ENCODE measurements at regions not wholly inside any gene's neighbourhood (a gene's known extent, or its start where the extent isn't known, plus 50 kb on each side); places are given as distances from the start of the nearest gene placed in this dataset.
"Not testable (repeated sequence)": the region's sequence is repeated elsewhere in the genome, so short reads cannot be mapped to it uniquely, and the experiment has no call there.

GRCh38 chr4:66556651-66557278 lies 886.5 kb upstream of the EPHA5 start:
- DNase-seq (ENCODE audit: extremely low spot score) = no peak
- H3K4me3 ChIP-seq = no peak overlapping the region
- 93% methylated on average over 10 of the region's 10 CpGs for WGBS
- intact Hi-C loops (cut with DNase I) = no loop called here
- no peak overlapping the region for H3K27ac ChIP-seq (replicated peaks in 1 of 4)
- H3K4me1 ChIP-seq = no peaks in the 10 kb centered on the region
- H3K9me3 ChIP-seq = peaks cover 0 to 7% (median 0%) of the 10 kb centered on the region in 4 donors
- TF ChIP-seq POLR2AphosphoS5 (IDR thresholded peaks at IDR 0.05) = no peak
- TF ChIP-seq POLR2A (IDR thresholded peaks at IDR 0.05; ENCODE audit: low read depth) = no peak
- no peak for TF ChIP-seq EP300 (IDR thresholded peaks at IDR 0.05)
- TF ChIP-seq, protein P1, sequence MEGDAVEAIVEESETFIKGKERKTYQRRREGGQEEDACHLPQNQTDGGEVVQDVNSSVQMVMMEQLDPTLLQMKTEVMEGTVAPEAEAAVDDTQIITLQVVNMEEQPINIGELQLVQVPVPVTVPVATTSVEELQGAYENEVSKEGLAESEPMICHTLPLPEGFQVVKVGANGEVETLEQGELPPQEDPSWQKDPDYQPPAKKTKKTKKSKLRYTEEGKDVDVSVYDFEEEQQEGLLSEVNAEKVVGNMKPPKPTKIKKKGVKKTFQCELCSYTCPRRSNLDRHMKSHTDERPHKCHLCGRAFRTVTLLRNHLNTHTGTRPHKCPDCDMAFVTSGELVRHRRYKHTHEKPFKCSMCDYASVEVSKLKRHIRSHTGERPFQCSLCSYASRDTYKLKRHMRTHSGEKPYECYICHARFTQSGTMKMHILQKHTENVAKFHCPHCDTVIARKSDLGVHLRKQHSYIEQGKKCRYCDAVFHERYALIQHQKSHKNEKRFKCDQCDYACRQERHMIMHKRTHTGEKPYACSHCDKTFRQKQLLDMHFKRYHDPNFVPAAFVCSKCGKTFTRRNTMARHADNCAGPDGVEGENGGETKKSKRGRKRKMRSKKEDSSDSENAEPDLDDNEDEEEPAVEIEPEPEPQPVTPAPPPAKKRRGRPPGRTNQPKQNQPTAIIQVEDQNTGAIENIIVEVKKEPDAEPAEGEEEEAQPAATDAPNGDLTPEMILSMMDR (IDR thresholded peaks at IDR 0.05) = no peak
- no peaks in the 10 kb centered on the region for H3K36me3 ChIP-seq
- no peaks in the 10 kb centered on the region for H3K27me3 ChIP-seq

GRCh38 chr4:66555301-66555700 lies 885.0 kb upstream of the EPHA5 start:
- Histone ChIP-seq H3K4me1 (no peaks in the 10 kb centered on the region), H3K4me3 (no peak overlapping the region), H3K27me3 (no peaks in the 10 kb centered on the region), H3K9me3 (peaks cover 0 to 8% (median 0%) of the 10 kb centered on the region in 4 donors), H3K27ac (replicated peaks in 1 of 4) (no peak overlapping the region), H3K36me3 (no peaks in the 10 kb centered on the region)
- intact Hi-C loops (cut with DNase I) = no loop called here
- 29% methylated on average over 2 of the region's 2 CpGs for WGBS
- DNase-seq (ENCODE audit: extremely low spot score) = no peak
- TF ChIP-seq POLR2AphosphoS5 (IDR thresholded peaks at IDR 0.05) (no peak), EP300 (IDR thresholded peaks at IDR 0.05) (no peak), POLR2A (IDR thresholded peaks at IDR 0.05; ENCODE audit: low read depth) (no peak)
- TF ChIP-seq, protein P1 (IDR thresholded peaks at IDR 0.05) = no peak

GRCh38 chr4:66554826-66555225 lies 884.5 kb upstream of the EPHA5 start:
- TF ChIP-seq, protein P1 (IDR thresholded peaks at IDR 0.05) = no peak
- TF ChIP-seq POLR2A (IDR thresholded peaks at IDR 0.05; ENCODE audit: low read depth) (no peak), EP300 (IDR thresholded peaks at IDR 0.05) (no peak), POLR2AphosphoS5 (IDR thresholded peaks at IDR 0.05) (no peak)
- Histone ChIP-seq H3K27ac (replicated peaks in 1 of 4) (no peak overlapping the region), H3K27me3 (no peaks in the 10 kb centered on the region), H3K4me1 (no peaks in the 10 kb centered on the region), H3K9me3 (peaks cover 0 to 8% (median 0%) of the 10 kb centered on the region in 4 donors), H3K36me3 (no peaks in the 10 kb centered on the region), H3K4me3 (no peak overlapping the region)
- no peak for DNase-seq (ENCODE audit: extremely low spot score)
- intact Hi-C loops (cut with DNase I) = no loop called here
- WGBS = 62% methylated on average over 2 of the region's 2 CpGs

GRCh38 chr4:66545301-66545700 lies 875.0 kb upstream of the EPHA5 start:
- H3K4me1 ChIP-seq; H3K4me3 ChIP-seq; intact Hi-C loops (cut with DNase I); H3K27me3 ChIP-seq; DNase-seq (ENCODE audit: extremely low spot score); H3K36me3 ChIP-seq; H3K9me3 ChIP-seq; H3K27ac ChIP-seq (replicated peaks in 1 of 4): not testable (repeated sequence)
- 91% methylated on average over 9 of the region's 11 CpGs for WGBS

DNA sequence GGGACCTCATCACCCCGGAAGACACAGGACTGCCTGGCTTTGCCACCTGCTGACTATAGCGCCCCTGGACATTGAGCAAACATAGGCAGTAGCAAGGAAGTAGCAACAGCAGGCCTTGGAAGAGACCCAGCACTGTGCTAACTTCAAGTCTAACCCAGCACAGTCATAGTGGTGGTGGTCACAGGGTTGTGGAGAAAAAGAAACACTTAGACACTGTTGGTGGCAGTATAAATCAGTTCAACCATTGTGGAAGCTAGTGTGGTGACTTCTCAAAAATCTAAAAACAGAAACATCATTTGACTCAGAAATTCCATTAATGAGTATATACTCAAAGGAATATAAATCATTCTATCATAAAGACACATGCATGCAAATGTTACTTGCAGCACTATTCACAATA lies 874.0 kb upstream of the EPHA5 start:
- WGBS = 83% methylated on average over 1 of the region's 2 CpGs
- Histone ChIP-seq H3K4me1 (no peaks in the 10 kb centered on the region), H3K36me3 (no peaks in the 10 kb centered on the region), H3K9me3 (no peaks in the 10 kb centered on the region), H3K27ac (replicated peaks in 1 of 4) (no peak overlapping the region), H3K27me3 (no peaks in the 10 kb centered on the region), H3K4me3 (no peak overlapping the region)
- TF ChIP-seq POLR2A (IDR thresholded peaks at IDR 0.05; ENCODE audit: low read depth) (no peak), EP300 (IDR thresholded peaks at IDR 0.05) (no peak), POLR2AphosphoS5 (IDR thresholded peaks at IDR 0.05) (no peak)
- TF ChIP-seq, protein P1 (IDR thresholded peaks at IDR 0.05) = no peak
- no peak for DNase-seq (ENCODE audit: extremely low spot score)
- intact Hi-C loops (cut with DNase I) = no loop called here

Data from esophagus muscularis mucosa (tissue), 4 donors.